H1 (cell line): ENCODE measurements at regions not wholly inside any gene's neighbourhood (a gene's known extent, or its start where the extent isn't known, plus 50 kb on each side); places are given as distances from the start of the nearest gene placed in this dataset.

ENCODE experiments used
- CTCF ChIA-PET: fragments of 300-600 bp; sonication (Branson Sonifier 250); formaldehyde crosslinking; loops from one replicate; lab custom pipeline; 2021; ENCODE audit not compliant: partially characterized antibody; lab: Charles Lee
- POLR2A ChIA-PET: fragments of 300-600 bp; sonication (Branson Sonifier 250); formaldehyde crosslinking; loops from one replicate; lab custom pipeline; 2021; ENCODE audit warnings: inconsistent platforms; ENCODE audit not compliant: partially characterized antibody; lab: Charles Lee
- DNase-seq, 2 experiments: peaks; one replicate each; pipeline versions ENCODE4 v3.0.0 to v3.0.0-alpha.2; 2010 to 2022; ENCODE audit warnings: low spot score in 2 of 2, low read depth in 1 of 2, mixed read lengths in 1 of 2
- FAIRE-seq: peaks from 2 replicates; lab custom pipeline; 2011; peaks lifted over from hg19 to GRCh38; lab: Jason Lieb, UNC
- H2AFZ ChIP-seq: 2 replicates; pipeline ENCODE4 v1.8.1; 2012; ENCODE audit warnings: low read length, inconsistent platforms
- H2AK5ac ChIP-seq: 2 replicates; pipeline ENCODE4 v1.6.1; 2013; ENCODE audit warnings: low read depth, low read length
- H2BK120ac ChIP-seq: replicated peaks from 2 replicates; pipeline ENCODE3; 2013; ENCODE audit warnings: low read depth, low read length, inconsistent platforms
- H2BK12ac ChIP-seq: 2 replicates; pipeline ENCODE4 v1.6.1; 2013; ENCODE audit warnings: low read depth, low read length
- H2BK15ac ChIP-seq: 2 replicates; pipeline ENCODE4 v1.6.1; 2013; ENCODE audit warnings: low read length
- H2BK20ac ChIP-seq: 2 replicates; pipeline ENCODE4 v1.6.1; 2013; ENCODE audit warnings: low read length
- H2BK5ac ChIP-seq: 2 replicates; pipeline ENCODE4 v1.6.1; 2013; ENCODE audit warnings: low read depth, low read length
- H3K14ac ChIP-seq: 2 replicates; pipeline ENCODE4 v1.6.1; 2013; ENCODE audit warnings: inconsistent platforms; ENCODE audit not compliant: insufficient read length
- H3K18ac ChIP-seq: 2 replicates; pipeline ENCODE4 v1.6.1; 2013; ENCODE audit warnings: low read length; ENCODE audit errors: extremely low read depth
- H3K23ac ChIP-seq: 2 replicates; pipeline ENCODE4 v1.6.1; 2013; ENCODE audit warnings: inconsistent platforms; ENCODE audit not compliant: insufficient read length
- H3K23me2 ChIP-seq: 2 replicates; pipeline ENCODE4 v1.6.1; 2013; ENCODE audit warnings: low read depth, low read length
- H3K27ac ChIP-seq: 2 replicates; pipeline ENCODE4 v1.6.1; 2011; ENCODE audit warnings: low read depth, low read length, inconsistent platforms
- H3K27me3 ChIP-seq, 4 experiments: replicated peaks in 1 of 4; 1 replicate in 1 of 4; 2 replicates in 3 of 4; pipeline versions ENCODE4 v1.6.1 to v1.8.1; 2011 to 2013; ENCODE audit warnings: low read length in 3 of 4, mild to moderate bottlenecking in 3 of 4, inconsistent platforms in 2 of 4, mixed read lengths in 2 of 4, moderate library complexity in 1 of 4; ENCODE audit not compliant: control insufficient read depth in 3 of 4, insufficient read depth in 3 of 4; ENCODE audit errors: extremely low read depth in 1 of 4
- H3K36me3 ChIP-seq, 4 experiments: 2 replicates each; pipeline versions ENCODE4 v1.6.1 to v1.8.1; 2011 to 2013; ENCODE audit warnings: mild to moderate bottlenecking in 4 of 4, low read length in 3 of 4, moderate library complexity in 2 of 4, control low read depth in 1 of 4, inconsistent platforms in 1 of 4; ENCODE audit not compliant: insufficient read depth in 4 of 4, control insufficient read depth in 2 of 4
- H3K4ac ChIP-seq: replicated peaks from 2 replicates; pipeline ENCODE3; 2013; ENCODE audit warnings: low read length, low read depth, mixed read lengths, inconsistent platforms; ENCODE audit not compliant: insufficient read length
- H3K4me1 ChIP-seq, 4 experiments: replicated peaks in 1 of 4; 1 replicate in 1 of 4; 2 replicates in 3 of 4; pipeline versions ENCODE4 v1.6.1 to v1.8.1; 2011 to 2013; ENCODE audit warnings: low read length in 3 of 4, inconsistent platforms in 2 of 4, mixed read lengths in 1 of 4; ENCODE audit not compliant: insufficient read depth in 4 of 4, control insufficient read depth in 3 of 4
- H3K4me2 ChIP-seq, 2 experiments: 2 replicates each; pipeline versions ENCODE4 v1.6.1 to v1.8.1; 2011 to 2013; ENCODE audit warnings: low read depth in 2 of 2, low read length in 2 of 2, control low read depth in 1 of 2, inconsistent platforms in 1 of 2, mild to moderate bottlenecking in 1 of 2; ENCODE audit not compliant: insufficient read depth in 1 of 2
- H3K4me3 ChIP-seq, 4 experiments: fragments of 200-600, 300-600 bp in 1 of 4; sonication (generic), shearing (Covaris generic), sonication (Bioruptor Twin) in 1 of 4; 2 replicates each; pipeline versions ENCODE4 v1.5.1 to v1.8.1; 2011 to 2016; ENCODE audit warnings: low read length in 4 of 4, low read depth in 3 of 4, control low read depth in 2 of 4, inconsistent platforms in 2 of 4, mild to moderate bottlenecking in 2 of 4, mixed read lengths in 1 of 4, moderate library complexity in 1 of 4; ENCODE audit not compliant: insufficient read depth in 2 of 4; ENCODE audit errors: extremely low read depth in 1 of 4
- H3K56ac ChIP-seq: replicated peaks from 2 replicates; pipeline ENCODE3; 2013; ENCODE audit warnings: low read depth, mild to moderate bottlenecking, mixed read lengths, low read length, inconsistent platforms; ENCODE audit not compliant: insufficient read length
- H3K79me1 ChIP-seq: 2 replicates; pipeline ENCODE4 v1.6.1; 2013; ENCODE audit warnings: low read depth, low read length, control low read depth
- H3K79me2 ChIP-seq, 2 experiments: 2 replicates each; pipeline versions ENCODE4 v1.6.1 to v1.8.1; 2012 to 2013; ENCODE audit warnings: low read length in 2 of 2, mild to moderate bottlenecking in 2 of 2, inconsistent platforms in 1 of 2; ENCODE audit not compliant: insufficient read depth in 2 of 2, control insufficient read depth in 1 of 2
- H3K9ac ChIP-seq, 4 experiments: replicated peaks in 1 of 4; 1 replicate in 1 of 4; 2 replicates in 3 of 4; pipeline versions ENCODE4 v1.6.1 to v1.8.1; 2011 to 2013; ENCODE audit warnings: low read depth in 3 of 4, low read length in 3 of 4, control low read depth in 2 of 4, mild to moderate bottlenecking in 2 of 4, moderate library complexity in 2 of 4, inconsistent platforms in 1 of 4; ENCODE audit errors: extremely low read depth in 1 of 4
- H3K9me3 ChIP-seq, 2 experiments: 2 replicates each; pipeline versions ENCODE4 v1.6.1 to v1.8.1; 2012 to 2013; ENCODE audit warnings: mild to moderate bottlenecking in 2 of 2, moderate library complexity in 2 of 2, control low read depth in 1 of 2, inconsistent platforms in 1 of 2, low read depth in 1 of 2, low read length in 1 of 2, mixed read lengths in 1 of 2; ENCODE audit not compliant: insufficient read depth in 2 of 2
- H4K20me1 ChIP-seq, 2 experiments: replicated peaks in 1 of 2; 2 replicates each; pipeline versions ENCODE3 to v1.8.1; 2011 to 2013; ENCODE audit warnings: inconsistent platforms in 2 of 2, low read length in 2 of 2, mild to moderate bottlenecking in 1 of 2; ENCODE audit not compliant: insufficient read depth in 2 of 2, control insufficient read depth in 1 of 2
- H4K5ac ChIP-seq: 2 replicates; pipeline ENCODE4 v1.6.1; 2013; ENCODE audit warnings: low read length, low read depth, mixed read lengths, inconsistent platforms; ENCODE audit not compliant: insufficient read length
- H4K8ac ChIP-seq: 2 replicates; pipeline ENCODE4 v1.8.0; 2013; ENCODE audit warnings: mild to moderate bottlenecking, moderate library complexity, low read length, inconsistent platforms; ENCODE audit not compliant: insufficient read depth; ENCODE audit errors: extremely low read depth
- H4K91ac ChIP-seq: replicated peaks from 2 replicates; pipeline ENCODE3; 2013; ENCODE audit warnings: low read length, mixed read lengths, inconsistent platforms; ENCODE audit not compliant: insufficient read length
- CHD7 ChIP-seq: fragments of 300-600 bp; sonication (generic); IDR thresholded peaks from 2 replicates; pipeline ENCODE4 v1.7.1; 2012; ENCODE audit warnings: low read length, moderate library complexity, mild to moderate bottlenecking, inconsistent platforms; ENCODE audit not compliant: insufficient replicate concordance
- WGBS, 2 experiments: shearing (Covaris generic) in 1 of 2; methylation state at CpG; one replicate each; pipeline versions ENCODE4 v1.1.6 to v1.1.7; 2013 to 2015; ENCODE audit warnings: low lambda C conversion rate in 2 of 2, mixed read lengths in 2 of 2, inconsistent platforms in 1 of 2, low coverage in 1 of 2, missing lambda C conversion rate in 1 of 2; ENCODE audit not compliant: insufficient replicate concordance in 2 of 2, insufficient coverage in 1 of 2, insufficient read length in 1 of 2; ENCODE audit errors: extremely low coverage in 1 of 2, missing lambda C conversion rate in 1 of 2; 5-methylcytosine and 5-hydroxymethylcytosine counted together

DNA sequence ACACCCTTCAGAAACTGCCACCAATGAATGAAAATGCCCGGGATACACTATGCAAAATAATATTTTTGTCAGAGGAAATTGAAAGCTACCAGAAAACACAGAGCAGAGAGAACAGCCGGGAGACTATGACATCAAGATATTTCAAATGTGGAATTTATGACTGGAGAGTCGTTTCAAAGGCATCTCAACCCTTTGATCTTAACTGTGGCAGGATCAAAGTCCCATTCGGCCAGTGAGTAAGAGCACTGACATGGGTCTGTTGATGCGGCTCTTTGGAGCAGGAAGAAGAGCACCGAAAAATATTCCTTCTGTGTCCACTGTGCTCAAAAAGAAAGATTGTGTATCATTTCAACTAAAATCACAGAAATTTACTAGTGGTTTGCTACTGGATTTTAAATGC, 201.9 kb downstream of the RFC3 start:
- Histone ChIP-seq H3K23ac (no peak overlapping the region), H4K8ac (no peak overlapping the region), H2BK20ac (no peak overlapping the region), H3K23me2 (no peaks in the 10 kb centered on the region), H4K5ac (no peak overlapping the region), H3K4me3 (no peak overlapping the region), H3K18ac (no peak overlapping the region), H3K56ac (no peak overlapping the region), H3K27ac (no peak overlapping the region), H3K27me3 (no peaks in the 10 kb centered on the region), H2AFZ (no peak overlapping the region), H4K20me1 (no peaks in the 10 kb centered on the region), H3K79me1 (no peaks in the 10 kb centered on the region), H2BK120ac (no peak overlapping the region), H3K36me3 (no peaks in the 10 kb centered on the region), H3K4me2 (no peak overlapping the region), H4K91ac (no peak overlapping the region), H3K9ac (no peak overlapping the region), H2BK15ac (no peak overlapping the region), H2AK5ac (no peak overlapping the region), H3K9me3 (peaks cover 3% of the 10 kb centered on the region in 2 experiments; a peak in 1 of 4 replicates), H2BK12ac (no peak overlapping the region), H3K4me1 (no peaks in the 10 kb centered on the region), H3K4ac (no peak overlapping the region), H3K79me2 (no peaks in the 10 kb centered on the region), H3K14ac (no peak overlapping the region), H2BK5ac (no peak overlapping the region)
- 84% methylated on average over 6 of the region's 6 CpGs; no CpG with 5 or more reads in 1 of the 2 experiments for WGBS, 2 experiments
- no peak for FAIRE-seq
- CTCF ChIA-PET = no interaction called here
- no peak for DNase-seq
- POLR2A ChIA-PET = no interaction called here
- TF ChIP-seq CHD7 = no peak
